ENCODE measurements at regions not wholly inside any gene's neighbourhood (a gene's known extent, or its start where the extent isn't known, plus 50 kb on each side); places are given as distances from the start of the nearest gene placed in this dataset.
"Not testable (repeated sequence)": the region's sequence is repeated elsewhere in the genome, so short reads cannot be mapped to it uniquely, and the experiment has no call there.

DNA sequence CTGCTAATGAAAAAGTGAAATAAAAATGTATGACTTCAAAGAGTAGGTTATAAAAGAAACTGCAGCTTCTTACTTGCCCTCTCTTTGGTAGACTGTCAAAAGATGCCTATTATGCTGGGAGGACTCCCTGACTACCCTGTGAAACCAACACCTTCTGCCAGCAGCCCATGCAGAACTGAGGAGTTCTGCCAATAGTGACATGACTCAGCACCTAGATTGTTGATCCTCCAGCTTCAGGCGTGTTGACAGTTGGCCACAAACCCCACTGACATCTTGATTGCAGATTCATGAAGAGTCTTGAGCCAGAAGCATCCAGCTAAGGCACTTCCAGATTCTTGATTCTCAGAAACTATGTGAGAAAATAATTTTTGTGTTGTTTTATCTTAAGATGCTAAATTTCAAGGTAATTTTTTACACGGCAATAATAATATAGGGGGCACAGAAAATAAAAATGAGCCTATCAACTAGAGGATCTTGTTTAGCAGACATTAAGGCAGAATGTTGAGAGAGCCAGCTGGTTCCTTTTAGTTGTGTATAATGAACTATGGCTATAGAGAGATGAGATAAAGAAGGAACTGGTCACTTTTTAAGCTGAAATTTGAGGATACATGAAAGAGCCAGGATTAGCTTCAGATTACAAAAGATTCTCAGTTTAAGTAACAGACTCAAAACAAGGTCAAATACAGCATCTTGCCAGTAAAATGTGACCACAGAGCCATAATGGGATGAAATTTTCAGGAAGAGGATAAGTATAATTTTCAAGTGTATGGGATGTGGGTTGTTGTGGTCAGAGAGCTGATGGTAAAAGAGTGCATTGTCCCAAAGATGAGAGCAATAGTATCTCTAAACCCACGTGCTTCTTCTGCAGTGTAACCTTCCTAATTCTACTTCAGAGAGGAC, 588.7 kb upstream of the CBLB start:
- no peak for DNase-seq (ENCODE audit: low spot score)

DNA sequence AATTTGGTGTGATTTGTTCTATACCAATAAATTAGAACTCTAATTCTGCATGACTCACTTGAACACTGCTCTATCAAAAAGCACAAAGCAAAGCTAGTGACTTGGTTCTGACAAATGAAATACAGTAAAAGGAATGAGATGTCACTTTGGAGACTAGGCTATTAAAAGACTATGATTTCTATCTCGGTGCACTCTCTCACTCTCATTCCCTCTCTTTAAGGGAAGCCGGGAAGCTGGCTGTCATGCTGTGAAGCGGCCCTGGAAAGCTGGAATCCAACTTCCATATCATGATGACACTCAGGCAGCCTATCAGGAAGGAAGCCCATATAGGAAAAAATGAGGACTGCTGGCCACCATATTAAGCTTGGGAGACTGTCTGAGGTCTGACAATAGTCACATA, 590.1 kb upstream of the CBLB start:
- DNase-seq (ENCODE audit: low spot score) = no peak

DNA sequence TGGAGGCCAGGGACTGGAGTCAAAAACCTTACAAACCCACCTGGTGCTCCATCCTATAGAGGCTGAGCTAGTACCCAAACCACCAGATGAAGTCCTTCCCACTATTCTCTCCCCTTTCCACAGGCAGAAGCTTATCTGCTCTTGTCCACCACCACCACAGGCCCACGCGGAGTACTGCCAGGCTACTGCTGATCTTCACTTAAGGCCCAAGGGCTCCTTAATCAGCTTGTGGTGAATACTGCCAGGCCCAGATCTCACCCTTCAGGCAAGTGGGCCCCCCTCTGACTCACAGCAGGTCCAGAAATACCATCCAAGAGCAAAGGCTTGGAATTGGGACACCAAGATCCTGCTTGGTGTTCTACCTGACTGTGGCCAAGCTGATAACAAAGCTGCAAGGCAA, 598.1 kb upstream of the CBLB start:
- DNase-seq (ENCODE audit: low spot score) = no peak

DNA sequence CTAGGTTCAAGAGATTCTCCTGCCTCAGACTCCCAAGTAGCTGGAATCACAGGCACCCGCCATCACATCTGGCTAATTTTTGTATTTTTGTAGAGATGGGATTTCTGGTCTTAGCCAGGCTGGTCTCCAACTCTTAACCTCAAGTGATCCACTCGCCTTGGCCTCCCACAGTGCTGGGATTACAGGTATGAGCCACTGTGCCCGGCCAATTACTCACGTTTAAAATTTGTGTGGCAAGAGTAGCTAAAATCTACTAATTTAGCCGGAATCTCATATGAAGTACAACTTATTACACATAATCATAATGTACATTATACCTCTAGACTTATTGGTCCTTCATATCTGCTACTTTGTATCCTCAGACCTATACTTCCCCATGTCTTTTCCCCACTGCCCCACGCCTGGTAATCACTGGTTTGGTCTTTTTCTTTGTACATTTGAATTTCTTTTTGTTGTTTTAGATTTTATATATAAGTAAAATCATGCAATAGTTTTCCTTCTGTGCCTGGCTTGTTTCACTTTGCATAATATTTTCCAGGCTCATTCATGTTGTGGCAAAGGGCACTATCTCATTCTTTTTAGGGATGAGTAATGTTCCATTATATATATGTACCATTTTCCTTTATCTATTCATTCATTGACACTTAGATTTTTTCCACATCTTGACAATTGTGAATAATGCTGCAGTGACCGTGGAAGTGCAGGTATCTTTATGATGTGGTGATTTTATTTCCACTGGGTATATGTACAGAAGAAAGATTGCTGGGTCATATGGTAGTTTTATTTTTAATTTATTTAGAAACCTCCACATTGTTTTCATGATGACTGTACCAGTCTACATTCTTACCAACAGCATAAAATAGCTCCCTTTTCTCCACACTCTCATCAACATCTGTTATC, 605.0 kb upstream of the CBLB start:
- no peak for DNase-seq (ENCODE audit: low spot score)

DNA sequence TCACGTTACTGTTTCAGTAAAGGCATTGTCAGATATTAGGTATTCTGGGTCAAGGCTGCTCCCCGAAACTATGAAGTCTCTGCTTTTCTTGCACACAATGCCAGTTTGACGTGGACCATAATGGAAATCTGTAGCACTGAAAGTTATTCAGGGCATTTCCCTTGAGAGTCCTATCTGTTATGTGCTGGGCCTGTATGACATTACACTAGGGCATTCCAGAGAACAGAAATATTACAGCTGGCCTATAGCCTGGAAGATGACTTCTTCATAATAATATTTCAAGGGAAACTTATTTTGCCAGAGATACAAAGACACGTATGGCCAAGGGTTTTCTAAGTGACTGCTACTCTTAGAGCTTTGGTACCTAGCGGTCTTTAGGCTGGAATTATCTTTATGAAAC, 613.6 kb upstream of the CBLB start:
- DNase-seq (ENCODE audit: low spot score) = no peak

DNA sequence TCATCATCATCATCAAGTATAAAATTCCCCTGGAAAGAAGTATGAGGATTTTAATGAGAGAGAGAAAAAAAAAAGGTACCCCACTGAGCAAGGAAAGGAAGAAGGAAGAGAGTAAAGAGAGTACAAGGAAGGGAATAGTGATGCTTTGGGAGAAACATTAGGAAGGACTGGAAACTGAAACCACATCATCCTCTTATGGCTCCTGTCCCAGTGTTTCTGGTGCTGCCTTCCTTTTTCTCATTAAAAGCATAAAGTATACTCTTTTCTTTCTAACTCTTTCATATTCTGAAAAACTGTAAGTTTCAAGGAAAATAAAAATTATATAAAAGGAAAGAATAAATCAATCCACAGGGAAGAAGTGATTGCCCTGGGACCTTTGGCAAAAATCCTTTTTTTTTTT, 616.4 kb upstream of the CBLB start:
- no peak for DNase-seq (ENCODE audit: low spot score)

DNA sequence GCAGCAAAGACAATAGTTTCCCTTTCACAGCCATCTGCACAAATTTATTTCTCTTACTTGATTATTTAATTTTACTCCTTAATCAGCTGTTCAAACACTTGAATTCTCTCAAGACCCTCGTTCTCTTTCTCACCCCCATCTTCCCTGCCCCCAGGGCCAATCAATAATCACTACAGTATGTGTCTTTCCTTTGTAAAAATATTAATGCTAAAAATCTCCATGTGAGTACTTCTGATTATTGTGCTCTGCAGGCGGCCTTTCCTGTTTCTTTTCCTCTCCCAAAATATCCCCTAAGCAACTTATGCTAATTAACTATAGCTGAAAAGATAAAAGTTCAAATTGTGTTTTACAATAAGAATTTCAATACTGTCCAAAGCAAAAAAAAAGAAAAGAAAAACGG, 617.0 kb upstream of the CBLB start:
- no peak for DNase-seq (ENCODE audit: low spot score)

DNA sequence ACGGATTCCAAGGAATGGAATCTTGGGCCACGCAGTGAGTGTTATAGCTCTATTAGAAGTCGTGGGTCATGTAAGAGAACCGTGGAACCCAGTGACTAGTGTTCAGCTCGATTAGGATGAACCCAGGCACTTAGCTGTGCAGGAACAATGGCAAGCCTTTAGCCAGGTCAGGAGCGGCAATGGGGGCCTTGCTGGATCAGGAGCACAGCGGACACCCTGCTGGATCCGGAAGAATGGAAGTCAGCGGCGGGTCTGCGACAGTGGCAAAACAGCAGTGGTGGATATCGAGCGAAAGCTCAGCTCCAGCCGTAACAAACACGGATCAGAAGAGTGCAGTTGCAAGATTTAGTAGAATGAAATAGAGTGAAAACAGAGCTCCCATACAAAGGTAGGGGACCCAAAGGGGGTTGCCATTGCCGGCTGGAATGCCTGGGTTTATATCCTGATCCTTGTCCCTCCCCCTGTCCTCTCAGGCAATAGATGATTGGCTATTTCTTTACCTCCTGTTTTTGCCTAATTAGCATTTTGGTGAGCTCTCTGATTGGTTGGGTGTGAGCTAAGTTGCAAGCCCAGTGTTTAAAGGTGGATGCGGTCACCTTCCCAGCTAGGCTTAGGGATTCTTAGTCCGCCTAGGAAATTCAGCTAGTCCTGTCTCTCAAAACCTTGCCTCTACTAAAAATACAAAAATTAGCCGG, 618.3 kb upstream of the CBLB start:
- DNase-seq (ENCODE audit: low spot score) = not testable (repeated sequence)

DNA sequence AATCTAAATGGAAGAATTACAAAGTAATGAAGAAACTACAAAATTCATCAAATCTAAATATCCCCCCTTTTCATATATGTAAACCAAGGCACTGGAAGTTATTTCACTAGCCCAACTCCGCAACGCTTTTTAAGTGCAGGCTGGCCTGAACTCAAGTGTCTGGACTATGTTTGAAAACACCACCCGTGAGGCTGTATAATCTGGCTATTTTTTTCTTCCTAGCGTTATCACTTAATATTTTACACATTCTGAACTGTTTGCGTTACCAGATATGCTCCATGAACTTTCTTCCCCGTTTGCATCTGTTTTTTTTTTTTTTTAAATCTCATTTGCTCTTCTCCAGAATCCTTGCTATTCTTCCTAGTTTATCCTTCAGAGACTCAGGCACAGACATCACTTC, 619.5 kb upstream of the CBLB start:
- DNase-seq (ENCODE audit: low spot score) = no peak

DNA sequence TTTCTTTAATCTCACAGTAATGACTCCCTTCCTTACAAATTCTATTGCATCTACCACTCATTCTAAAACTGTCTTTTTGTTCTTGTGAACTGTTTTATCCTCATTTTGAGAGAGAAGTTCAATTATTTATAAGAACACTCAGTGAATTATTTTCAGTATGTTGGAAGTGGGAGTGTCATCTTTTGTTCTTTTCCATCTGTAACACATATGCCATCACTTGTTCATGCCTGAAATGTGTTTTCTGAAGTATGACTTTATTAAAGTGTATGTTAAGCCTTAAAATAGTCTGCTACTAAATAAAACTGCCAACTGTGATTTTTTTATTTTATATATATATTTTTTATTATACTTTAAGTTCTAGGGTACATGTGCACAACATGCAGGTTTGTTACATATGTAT, 623.0 kb upstream of the CBLB start:
- DNase-seq (ENCODE audit: low spot score) = no peak

DNA sequence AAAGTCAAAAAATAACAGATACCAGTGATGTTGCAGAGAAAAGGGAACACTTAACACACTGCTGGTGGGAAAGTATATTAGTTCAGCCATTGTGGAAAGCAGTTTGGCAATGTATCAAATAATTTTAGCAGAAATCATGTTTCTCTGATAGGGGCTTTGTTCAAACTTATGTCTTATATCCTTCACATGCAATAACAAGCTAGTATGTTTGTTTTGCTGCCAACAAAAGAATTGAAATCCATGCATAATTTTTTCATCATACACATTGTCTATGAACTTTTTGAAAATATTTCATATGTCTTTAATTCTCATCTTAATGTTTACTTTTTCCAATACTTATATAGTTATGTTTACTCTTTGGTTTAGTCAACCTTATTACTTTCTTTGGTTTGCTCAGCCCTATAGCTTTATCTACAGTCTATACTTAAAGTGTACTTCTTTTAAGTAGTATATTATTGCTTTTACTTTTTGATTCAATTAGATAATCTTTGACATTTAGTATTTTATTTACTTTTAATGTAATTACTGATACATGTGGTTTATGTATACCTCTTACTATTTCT, 639.6 kb upstream of the CBLB start:
- DNase-seq (ENCODE audit: low spot score) = no peak

DNA sequence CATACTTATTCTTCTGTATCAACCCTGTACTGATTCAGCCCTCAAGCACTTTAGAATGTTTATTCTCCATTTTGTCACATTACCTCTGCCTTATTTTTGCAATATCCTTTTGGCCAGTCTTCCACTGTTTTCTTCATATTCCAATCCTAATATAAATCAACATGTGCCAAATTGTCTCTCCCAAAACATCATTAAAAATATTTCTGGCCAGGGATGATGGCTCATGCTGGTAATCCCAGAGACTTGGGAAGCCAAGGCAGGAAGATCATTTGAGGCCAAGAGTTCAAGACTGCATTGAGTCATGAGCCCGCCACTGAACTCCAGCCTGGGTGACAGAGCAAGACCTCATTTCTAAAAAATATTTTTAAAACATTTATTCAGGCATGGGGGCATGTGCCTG, 641.4 kb upstream of the CBLB start:
- DNase-seq (ENCODE audit: low spot score) = no peak

DNA sequence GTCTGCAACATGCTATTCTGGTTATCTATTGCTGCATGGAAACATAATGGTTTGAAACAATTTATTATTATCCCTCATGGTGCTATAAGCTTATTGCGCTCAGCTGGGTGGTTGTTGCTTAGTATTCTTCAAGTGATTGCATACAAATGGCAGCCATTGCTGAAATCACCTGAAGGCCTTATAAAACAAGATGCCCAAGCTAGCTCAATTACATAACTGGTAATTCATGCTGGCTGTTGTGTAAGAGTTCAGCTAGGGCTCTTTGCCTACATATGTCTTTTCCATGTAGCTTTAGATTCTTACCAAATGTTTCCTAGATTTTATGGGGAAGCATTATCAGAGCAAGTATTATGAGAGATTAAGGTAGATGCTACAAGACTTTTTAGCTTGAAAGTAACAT, 644.0 kb upstream of the CBLB start:
- DNase-seq (ENCODE audit: low spot score) = no peak

DNA sequence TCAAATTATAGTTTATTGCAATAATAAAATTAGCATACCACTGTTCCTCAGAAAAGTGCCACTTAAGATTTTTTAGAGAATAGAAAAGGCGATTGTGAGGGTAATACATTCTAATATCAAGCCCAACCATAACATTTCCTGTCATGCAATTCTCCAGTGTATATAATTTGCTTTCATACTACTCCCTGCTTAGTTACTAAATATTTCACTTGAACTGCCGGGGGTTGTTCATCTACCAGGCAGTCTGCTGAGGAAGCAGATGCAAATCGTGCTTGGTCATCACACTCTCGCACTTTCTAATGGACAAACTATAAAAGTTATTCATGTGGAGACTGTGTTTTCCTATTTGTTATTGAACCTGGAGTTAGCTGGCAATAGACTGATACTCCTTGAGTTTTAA, 645.6 kb upstream of the CBLB start:
- DNase-seq (ENCODE audit: low spot score) = no peak

DNA sequence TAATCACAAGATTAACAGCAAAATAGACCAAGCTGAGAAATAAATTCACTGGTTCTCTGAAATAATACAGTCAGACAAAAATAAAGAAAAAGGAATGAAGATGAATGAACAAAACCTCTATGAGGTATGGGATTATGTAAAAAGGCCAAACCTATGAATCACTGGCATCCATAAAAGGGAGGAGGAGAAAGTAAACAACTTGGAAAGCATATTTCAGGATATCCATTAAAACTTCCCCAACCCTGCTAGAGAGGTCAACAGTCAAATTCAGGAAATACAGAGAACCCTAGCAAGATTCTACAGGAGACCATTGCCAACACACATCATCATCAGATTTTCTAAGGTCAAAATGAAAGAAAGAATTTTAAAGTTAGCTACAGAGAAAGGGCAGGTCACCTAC, 649.7 kb upstream of the CBLB start:
- no peak for DNase-seq (ENCODE audit: low spot score)

DNA sequence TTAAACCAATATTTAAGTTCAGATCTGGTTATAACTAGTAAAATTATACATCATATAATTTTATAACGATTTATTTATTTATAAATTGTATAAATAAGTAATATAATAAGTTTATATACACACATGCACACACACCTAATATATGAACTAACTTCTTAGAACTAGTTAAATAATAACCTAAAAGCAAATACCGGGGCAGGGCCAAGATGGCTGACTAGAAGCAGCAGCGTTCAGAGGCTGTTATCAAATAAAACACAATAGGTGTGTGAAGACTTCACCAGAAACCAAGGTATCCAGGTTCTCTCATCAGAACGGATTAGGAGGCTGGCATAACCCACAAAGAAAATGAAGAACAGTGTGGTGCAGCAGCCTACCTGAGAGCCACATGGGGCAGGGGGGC, 653.6 kb upstream of the CBLB start:
- DNase-seq (ENCODE audit: low spot score) = no peak

DNA sequence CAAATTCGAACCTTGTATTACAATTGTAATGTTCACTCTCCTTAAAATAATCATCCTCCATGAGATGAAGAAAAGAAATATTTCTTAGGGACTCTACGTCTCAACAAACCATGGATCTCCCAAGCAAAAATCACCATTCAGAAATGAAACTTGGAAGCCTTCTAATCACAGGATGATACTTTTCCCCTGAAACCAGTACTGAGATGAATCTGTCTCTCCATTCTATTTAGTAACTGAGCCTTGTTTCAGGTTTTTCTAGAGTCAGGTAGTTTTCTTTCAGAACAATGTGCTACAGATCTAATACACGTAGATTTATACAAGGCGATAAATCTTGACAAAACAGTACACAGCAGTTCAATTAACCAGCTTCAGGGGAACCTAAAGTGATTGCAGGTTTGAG, 660.1 kb upstream of the CBLB start:
- no peak for DNase-seq (ENCODE audit: low spot score)

DNA sequence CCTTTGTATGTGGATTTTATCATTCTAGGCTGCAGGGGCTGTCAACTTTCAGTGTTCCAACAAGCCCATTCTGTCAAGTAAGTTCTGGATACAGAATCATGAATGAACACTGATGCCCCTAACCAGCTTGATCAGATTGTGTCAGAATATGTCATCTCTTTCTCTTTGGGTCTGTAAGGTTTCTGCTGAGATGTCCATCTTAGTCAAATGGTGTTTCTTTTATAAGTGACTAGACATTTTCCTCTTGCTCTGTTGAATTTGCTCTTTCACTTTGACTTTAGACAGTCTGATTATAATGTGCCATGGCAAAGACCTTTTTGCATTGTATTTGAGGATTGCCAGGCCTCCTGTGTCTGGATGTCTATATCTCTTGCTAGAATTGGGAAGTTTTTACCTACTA, 660.9 kb upstream of the CBLB start:
- no peak for DNase-seq (ENCODE audit: low spot score)

DNA sequence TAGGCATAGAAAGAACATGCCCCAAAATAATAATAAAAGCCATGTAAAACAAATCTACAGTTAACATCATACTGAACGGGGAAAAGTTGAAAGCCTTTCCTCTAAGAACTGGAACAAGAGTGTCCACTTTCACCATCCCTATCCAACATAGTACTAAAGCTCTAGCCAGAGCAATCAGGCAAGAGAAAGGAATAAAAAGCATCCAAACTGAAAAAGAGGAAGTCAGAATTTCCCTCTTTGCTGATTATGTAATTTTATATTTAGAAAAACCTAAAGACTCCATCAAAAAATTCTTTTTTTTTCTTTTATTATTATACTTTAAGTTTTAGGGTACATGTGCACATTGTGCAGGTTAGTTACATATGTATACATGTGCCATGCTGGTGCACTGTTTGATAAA, 661.6 kb upstream of the CBLB start:
- DNase-seq (ENCODE audit: low spot score) = no peak

DNA sequence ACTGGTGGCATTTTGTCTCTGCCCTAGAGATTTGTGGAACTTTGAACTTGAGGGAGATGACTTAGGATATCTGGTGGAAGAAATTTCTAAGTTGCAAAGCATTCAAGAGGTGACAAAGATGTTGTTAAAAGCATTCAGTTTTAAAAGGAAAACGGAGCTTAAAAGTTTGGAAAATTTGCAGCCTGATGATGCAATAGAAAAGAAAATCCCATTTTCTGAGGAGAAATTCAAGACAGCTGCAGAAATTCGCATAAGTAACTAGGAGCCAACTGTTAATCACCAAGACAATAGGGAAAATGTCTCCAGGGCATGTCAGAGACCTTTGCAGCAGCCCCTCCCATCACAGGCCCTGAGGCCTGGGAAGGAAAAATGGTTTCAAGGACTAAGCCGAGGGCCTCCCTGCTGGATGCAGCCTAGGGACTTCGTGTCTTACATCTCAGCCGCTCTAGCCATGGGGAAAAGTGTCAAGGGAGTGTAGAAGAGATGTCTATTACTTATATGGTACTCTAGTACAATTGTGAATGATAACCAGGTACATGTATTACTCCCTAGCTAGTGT, 663.0 kb upstream of the CBLB start:
- DNase-seq (ENCODE audit: low spot score) = not testable (repeated sequence)

DNA sequence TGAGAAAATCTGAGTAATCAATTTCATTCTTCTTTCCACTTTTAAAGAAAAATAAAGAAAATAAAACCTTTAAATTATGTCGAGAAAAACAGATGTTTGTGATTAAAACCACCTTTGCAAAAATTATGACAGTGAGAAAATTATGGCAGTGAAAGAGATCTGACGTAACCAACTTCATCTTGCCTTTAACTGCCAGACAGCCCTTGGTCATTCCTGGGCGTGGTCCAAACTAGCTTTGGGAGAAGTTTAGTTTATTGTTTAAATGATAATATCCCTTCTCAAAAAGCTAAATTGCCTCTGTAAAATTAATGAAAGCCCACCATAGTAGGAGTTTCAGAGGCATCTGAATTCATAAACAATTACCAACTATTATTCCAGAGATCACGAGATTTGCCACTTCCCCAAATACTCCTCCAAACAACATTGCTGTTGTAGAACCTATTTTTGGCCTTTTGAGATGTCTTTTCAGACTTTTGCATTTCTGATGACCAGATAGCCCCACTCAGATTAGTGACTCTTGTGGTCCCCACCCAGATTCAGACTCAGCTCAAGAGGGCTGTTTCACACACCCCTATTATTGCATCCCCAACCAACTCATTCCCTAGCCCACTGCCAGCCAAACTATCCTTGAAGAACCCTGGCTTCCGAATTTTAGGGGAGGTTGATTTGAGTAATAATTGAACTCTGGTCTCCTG, 664.4 kb upstream of the CBLB start:
- DNase-seq (ENCODE audit: low spot score) = no peak

Measured in ecto neural progenitor cell (in vitro differentiated cells).